HK-2 (cell line): ENCODE measurements at regions not wholly inside any gene's neighbourhood (a gene's known extent, or its start where the extent isn't known, plus 50 kb on each side); places are given as distances from the start of the nearest gene placed in this dataset.

ENCODE experiments used
- DNase-seq: peaks from one replicate; pipeline ENCODE4 v3.0.0-alpha.2; 2018; ENCODE audit not compliant: unreplicated experiment

- DNase-seq = no peak
Observed at GRCh38 chr7:13293264-13294002, 606.0 kb downstream of the ARL4A start.

- DNase-seq = no peak
Observed at GRCh38 chr7:13307040-13307439, 619.6 kb downstream of the ARL4A start.

DNA sequence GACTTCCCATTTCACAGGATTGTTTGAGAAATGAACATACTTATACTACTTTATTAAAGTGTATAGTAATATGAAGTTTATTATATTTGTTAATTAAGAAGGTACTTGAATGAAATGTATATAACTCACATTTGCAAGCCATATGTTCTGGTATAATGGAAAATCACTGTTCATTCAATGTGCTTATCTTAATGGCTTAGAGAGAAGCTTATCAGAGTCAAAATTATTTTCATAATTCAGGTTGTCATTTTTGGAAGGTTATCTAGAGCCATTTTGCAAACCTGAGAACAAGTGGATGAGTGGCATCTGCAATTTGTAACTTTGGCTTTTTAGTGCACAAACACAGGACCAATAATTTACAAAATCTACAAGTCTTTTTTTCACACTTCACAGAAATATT lies 621.0 kb downstream of the ARL4A start:
- DNase-seq = no peak

DNA sequence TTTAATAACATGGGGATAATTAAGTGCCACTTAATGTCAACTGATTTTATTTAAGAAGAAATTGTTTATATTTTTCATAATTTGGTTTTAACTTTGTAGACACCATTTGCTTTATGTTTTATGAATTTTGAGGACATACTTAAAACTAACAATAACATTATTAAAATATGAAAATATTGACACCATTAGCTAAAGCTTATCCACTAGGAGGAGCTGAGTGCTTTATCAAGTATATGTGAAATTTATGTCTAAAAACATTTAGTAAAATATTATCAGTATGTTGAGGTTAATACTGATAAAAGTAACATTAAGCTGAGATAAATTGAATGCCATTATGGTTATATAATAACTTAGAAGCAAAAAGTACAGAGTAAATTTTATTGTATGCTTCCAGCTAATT lies 622.1 kb downstream of the ARL4A start:
- DNase-seq = no peak

- no peak for DNase-seq
Observed at GRCh38 chr7:13312307-13312706, 624.9 kb downstream of the ARL4A start.

DNA sequence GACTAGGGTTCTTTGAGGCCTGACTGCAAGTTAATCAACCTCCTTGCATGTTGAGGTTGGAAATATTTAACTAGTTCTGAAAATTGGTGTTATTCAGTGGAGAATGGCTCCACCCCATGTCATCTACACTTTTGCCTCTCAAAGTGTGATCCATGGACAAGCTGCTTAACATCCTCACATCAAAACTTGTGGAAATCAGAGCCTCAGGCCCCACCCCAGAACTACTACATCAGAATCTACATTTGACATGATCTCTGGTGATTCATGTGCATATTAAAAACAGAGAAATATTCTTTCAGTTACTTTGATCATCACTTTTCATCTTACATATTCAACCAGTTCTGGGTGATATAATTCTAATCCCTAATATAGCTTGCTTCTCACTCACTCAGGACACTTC lies 632.9 kb downstream of the ARL4A start:
- DNase-seq = no peak

- no peak for DNase-seq
Observed at GRCh38 chr7:13321316-13321715, 633.9 kb downstream of the ARL4A start.

GRCh38 chr7:13322126-13322525 lies 634.7 kb downstream of the ARL4A start:
- no peak for DNase-seq

DNA sequence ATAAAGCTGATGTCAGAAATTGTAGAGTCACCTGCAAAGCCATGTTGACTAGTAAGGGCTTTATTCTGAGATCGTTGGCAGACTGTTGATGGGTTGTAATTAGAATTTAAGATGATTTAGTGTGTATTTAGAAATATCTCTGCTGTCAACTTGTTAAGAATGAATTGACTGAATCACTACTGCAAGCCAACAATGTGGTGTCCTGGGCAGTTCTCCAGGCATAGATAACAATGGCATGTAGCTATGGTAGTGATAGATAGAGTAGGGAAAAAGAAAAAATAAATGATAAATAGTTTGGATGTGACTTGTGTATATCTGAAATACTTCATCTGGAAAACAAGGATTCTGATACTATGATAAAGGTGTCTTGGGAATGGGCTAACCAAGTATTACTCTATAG lies 640.2 kb downstream of the ARL4A start:
- DNase-seq = no peak

DNA sequence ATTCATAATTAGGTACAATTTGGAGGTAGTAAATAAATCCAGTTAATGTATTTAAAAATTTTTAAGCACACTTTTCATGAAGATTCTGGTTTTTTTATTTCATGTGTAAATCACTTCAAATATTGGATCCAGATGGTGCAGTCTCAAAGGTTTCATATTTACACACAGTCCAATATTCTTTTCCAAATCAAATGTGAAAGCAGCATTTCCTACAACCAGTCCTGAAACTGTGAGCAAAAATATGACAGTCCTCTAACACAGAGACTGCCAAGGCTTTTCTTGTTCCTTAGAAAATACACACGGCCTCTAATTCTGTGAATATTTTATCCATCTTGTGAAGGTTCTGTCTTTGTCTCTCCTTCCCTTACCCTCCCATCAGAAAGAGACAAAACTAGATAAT lies 645.9 kb downstream of the ARL4A start:
- no peak for DNase-seq

- no peak for DNase-seq
Observed at GRCh38 chr7:13336227-13336626, 648.8 kb downstream of the ARL4A start.

DNA sequence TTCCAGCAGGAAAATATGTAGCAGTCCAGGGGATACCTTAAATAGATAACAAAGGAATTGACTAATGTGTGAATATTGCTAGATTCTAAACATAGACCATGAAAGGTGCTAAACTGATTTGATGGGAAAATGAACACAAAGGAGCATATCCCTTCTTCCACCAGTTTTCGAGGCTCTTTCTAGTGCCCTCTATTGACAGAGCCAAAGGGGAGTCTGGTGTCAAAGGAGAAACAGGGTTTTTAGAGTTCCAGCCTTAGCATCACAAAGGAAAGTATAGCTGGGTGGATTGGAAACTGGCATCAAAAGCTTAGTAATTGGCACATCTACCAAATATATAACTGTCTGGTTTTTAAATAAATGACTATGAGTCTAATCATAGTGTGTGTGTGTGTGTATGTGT lies 636.8 kb downstream of the ETV1 start:
- no peak for DNase-seq

DNA sequence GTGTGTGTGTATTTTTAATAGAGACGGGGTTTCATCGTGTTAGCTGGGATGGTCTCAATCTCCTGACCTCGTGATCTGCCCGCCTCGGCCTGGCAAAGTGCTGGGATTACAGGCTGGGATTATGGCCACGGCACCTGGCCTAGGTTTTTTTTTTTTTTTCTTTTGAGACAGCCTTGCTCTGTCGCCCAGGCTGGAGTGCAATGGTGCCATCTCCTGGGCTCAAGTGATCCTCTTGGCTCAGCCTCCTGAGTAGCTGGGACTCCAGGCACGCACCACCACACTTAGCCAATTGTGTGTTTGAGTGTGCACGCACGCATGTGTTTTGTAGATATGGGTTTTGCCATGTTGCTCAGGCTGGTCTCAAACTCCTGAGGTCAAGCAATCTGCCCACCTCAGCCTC lies 629.8 kb downstream of the ETV1 start:
- no peak for DNase-seq

- DNase-seq = no peak
Observed at GRCh38 chr7:13386741-13387140, 602.7 kb downstream of the ETV1 start.

- DNase-seq = no peak
Observed at GRCh38 chr7:13407911-13408310, 581.6 kb downstream of the ETV1 start.

- DNase-seq = no peak
Observed at GRCh38 chr7:13411151-13411550, 578.3 kb downstream of the ETV1 start.

DNA sequence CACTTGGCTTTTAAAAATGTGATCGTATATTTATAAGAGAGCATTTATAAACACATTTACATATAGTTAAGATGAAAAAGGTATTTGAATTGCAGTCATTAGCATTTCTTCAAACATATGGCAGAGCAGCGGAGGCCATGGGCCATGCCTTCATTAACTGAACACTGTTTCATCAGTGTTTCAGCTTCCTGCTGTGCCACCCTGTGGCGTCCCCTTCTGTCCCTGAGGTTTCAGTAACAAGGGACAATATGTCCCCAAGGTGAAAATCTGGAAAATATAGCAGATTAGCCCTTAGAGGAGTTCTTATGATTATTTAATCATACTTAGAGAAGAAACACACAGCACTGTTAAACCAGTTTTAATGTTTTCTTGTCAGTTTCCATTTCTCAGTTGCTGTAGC lies 577.8 kb downstream of the ETV1 start:
- DNase-seq = no peak

GRCh38 chr7:13414181-13414580 lies 575.3 kb downstream of the ETV1 start:
- DNase-seq = no peak

DNA sequence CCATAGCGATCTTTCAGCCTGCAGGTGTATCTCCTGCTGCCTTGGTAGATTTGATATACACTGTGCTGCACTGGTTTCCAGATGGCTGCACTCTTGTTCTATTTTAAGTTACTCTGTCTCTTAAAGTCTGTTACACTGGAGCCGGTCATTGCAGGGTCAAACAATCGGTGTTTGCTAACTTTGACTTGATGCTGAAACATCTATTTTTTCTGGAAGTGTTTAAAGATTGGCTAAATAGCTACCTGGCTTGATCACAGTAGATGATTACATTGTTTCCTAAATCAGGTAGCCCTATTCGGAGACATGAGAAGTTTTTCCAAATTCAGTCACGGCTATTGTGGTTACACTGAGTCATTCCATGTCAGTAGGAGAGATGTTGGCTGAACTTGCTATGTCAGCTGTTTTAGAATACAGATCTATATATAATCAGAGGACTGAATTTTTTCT lies 574.8 kb downstream of the ETV1 start:
- DNase-seq = no peak

DNA sequence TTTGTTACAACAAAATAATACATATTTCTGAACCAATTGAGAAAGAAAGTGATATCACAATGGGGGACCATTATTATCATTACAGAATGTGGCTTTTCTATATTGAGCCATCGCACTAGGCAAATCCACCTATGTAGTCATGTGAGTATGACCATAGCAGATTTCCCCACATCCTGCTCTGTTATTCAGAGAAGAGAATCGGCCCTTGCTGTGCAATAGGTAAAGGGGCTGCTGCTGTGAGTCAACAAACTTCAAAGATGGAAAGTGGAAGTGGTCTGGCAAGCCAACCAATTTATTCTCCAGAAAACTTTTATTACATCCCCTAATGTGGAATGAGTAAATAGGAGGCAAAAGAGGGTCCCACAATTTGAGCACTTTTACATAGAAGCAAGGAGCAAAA lies 573.4 kb downstream of the ETV1 start:
- no peak for DNase-seq

DNA sequence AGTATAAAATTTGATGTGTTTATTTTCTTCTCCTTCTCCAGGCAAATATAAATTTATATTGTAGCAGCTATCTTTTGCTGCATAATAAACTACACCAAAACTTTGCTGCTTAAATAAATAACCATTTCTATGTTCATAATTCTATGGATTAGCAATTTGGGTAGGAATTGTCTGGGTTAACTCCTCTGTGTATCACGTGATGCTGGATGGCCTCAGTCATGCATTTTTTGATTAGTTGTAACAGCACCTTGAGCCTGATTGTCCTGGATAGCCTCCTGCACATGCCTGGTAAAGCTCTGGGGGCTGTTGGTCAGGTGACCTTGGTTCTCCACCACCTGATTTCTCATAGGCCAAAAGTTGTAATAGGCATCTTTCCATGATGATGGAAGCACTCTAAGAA lies 572.9 kb downstream of the ETV1 start:
- no peak for DNase-seq

DNA sequence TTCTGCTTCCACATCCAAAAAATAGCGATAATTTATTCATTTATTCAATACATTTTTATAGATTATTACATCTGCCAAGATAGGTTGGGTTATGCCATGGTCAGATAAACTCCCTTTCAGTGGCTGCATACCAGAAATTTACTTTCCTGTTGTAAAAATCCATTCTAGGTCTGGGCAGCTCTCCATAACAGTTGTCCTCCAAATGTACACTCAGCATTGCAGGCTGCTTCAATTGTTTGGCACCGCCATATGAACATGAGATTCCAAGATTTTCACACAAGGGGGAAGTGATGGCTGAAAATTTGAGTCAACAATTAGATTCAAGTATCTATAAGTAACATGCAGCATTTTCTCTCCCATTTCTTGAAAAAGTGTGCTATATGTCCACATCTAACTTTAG lies 568.7 kb downstream of the ETV1 start:
- no peak for DNase-seq

DNA sequence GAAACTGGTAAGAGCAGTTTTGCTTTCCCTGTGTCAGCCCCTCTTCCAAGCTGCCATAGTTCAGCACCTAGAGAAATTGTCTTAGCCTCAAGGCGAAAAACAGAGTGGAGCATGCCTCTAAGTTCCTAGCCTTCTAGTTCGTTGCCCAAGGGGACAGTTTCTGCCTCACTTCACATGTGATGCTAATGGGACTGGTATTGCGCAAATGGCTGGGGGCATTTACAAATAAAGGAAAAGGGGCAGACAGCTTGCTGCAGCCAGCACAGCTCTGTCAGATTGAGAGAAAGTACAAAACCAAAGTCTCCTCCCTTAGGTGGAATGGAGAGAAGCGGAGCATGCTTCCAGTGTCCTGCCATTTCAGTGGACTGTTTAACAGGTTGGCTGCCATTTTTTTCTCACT lies 567.7 kb downstream of the ETV1 start:
- DNase-seq = no peak

- no peak for DNase-seq
Observed at GRCh38 chr7:13433946-13434345, 555.5 kb downstream of the ETV1 start.
